Psoas muscle (tissue), 7 donors: ENCODE measurements at regions not wholly inside any gene's neighbourhood (a gene's known extent, or its start where the extent isn't known, plus 50 kb on each side); places are given as distances from the start of the nearest gene placed in this dataset.

Experiments
- ATAC-seq, 4 donors: fragments of 200-7000 bp; cut with Tn5 transposase; one replicate each; pipeline ENCODE4 v1.9.1; 2020; ENCODE audit warnings: moderate library complexity in 3 of 4, mild to moderate bottlenecking in 2 of 4
- DNase-seq, 2 donors: peaks; one replicate each; pipeline ENCODE4 v3.0.0-alpha.2; 2020
- H3K27ac ChIP-seq: fragments of 200-600 bp; one replicate; pipeline ENCODE4 v1.8.0; 2022
- H3K27me3 ChIP-seq, 3 donors: fragments of 200-600 bp in 1 of 3; one replicate each; pipeline versions ENCODE4 v1.6.1 to v1.8.0; 2013 to 2022; ENCODE audit warnings: low read length in 2 of 3, mild to moderate bottlenecking in 2 of 3, moderate library complexity in 1 of 3; ENCODE audit not compliant: insufficient read depth in 3 of 3
- H3K36me3 ChIP-seq, 2 donors: fragments of 200-600 bp in 1 of 2; one replicate each; pipeline versions ENCODE4 v1.6.1 to v1.8.0; 2013 to 2022; ENCODE audit warnings: low read depth in 1 of 2, mild to moderate bottlenecking in 1 of 2, moderate library complexity in 1 of 2; ENCODE audit not compliant: insufficient read depth in 1 of 2
- H3K4me1 ChIP-seq: fragments of 200-600 bp; one replicate; pipeline ENCODE4 v1.8.0; 2022
- H3K4me3 ChIP-seq: fragments of 200-600 bp; one replicate; pipeline ENCODE4 v1.8.0; 2022; ENCODE audit warnings: mild to moderate bottlenecking
- H3K9me3 ChIP-seq: fragments of 200-600 bp; one replicate; pipeline ENCODE4 v1.8.0; 2022
- CTCF ChIP-seq: fragments of 200-600 bp; IDR thresholded peaks from one replicate; pipeline ENCODE4 v1.8.0; 2022; ENCODE audit warnings: antibody characterized with exemption
- WGBS, 3 donors: extraction: QIAGEN DNeasy Blood & Tissue Kit; methylation state at CpG; one replicate each; pipeline versions ENCODE4 v1.1.6 to v1.1.7; 2013; 5-methylcytosine and 5-hydroxymethylcytosine counted together
- intact Hi-C, 2 donors: fragments of 100-400 bp; cut with DNase I; formaldehyde crosslinking; loops; one replicate each; pipeline versions ENCODE4 v1.11.0 to v1.14.2; 2022
- donor health status: healthy with polysubstance abuse.
- donor health status: DM: no; HTN: no; CAD: no; lungs with moderate emphysema.
- donor health status: Bipolar disorder and iron deficiency.
- donor health status: healthy.
- donor health status: DM: yes; HTN: yes; CAD: no.
- donor health status: DM: no; HTN: no; CAD: no.
- donor health status: DM: yes; HTN: yes; CAD: no.

- no peak for DNase-seq
- TF ChIP-seq CTCF = no peak
- Histone ChIP-seq H3K4me3 (no peak overlapping the region), H3K4me1 (no peaks in the 10 kb centered on the region), H3K27ac (no peak overlapping the region), H3K9me3 (no peaks in the 10 kb centered on the region), H3K36me3 (no peaks in the 10 kb centered on the region), H3K27me3 (no peaks in the 10 kb centered on the region)
- ATAC-seq = no peak
- intact Hi-C loops = no loop called here
Measured at GRCh38 chr2:193270816-193271215, 1076.1 kb upstream of the TMEFF2 start.

- DNase-seq = no peak
- no peak for ATAC-seq
- intact Hi-C loops = no loop called here
Measured at GRCh38 chr2:193267496-193268002, 1072.8 kb upstream of the TMEFF2 start.

GRCh38 chr2:193253014-193253530, 1058.3 kb upstream of the TMEFF2 start:
- Histone ChIP-seq H3K36me3 (no peaks in the 10 kb centered on the region), H3K4me1 (no peaks in the 10 kb centered on the region), H3K9me3 (no peaks in the 10 kb centered on the region), H3K27me3 (peaks cover 0 to 5% (median 0%) of the 10 kb centered on the region in 3 donors), H3K27ac (no peak overlapping the region), H3K4me3 (no peak overlapping the region)
- TF ChIP-seq CTCF = no peak
- DNase-seq = no peak
- ATAC-seq = no peak
- intact Hi-C loops = no loop called here

More at GRCh38 chr2:193267496-193268002, 1072.8 kb upstream of the TMEFF2 start:
- H3K36me3 ChIP-seq = no peaks in the 10 kb centered on the region
- H3K4me3 ChIP-seq = no peak overlapping the region
- no peaks in the 10 kb centered on the region for H3K4me1 ChIP-seq
- 66 to 73% (median 69%) methylated on average over 1 of the region's 1 CpG for WGBS, 3 donors
- H3K27me3 ChIP-seq = no peaks in the 10 kb centered on the region
- H3K27ac ChIP-seq = no peak overlapping the region
- no peaks in the 10 kb centered on the region for H3K9me3 ChIP-seq
- no peak for TF ChIP-seq CTCF

GRCh38 chr2:193251909-193252308, 1057.2 kb upstream of the TMEFF2 start:
- no peak for ATAC-seq
- Histone ChIP-seq H3K27me3 (peaks cover 0 to 5% (median 0%) of the 10 kb centered on the region in 3 donors), H3K9me3 (no peaks in the 10 kb centered on the region), H3K4me3 (no peak overlapping the region), H3K27ac (no peak overlapping the region), H3K4me1 (no peaks in the 10 kb centered on the region), H3K36me3 (no peaks in the 10 kb centered on the region)
- no peak for TF ChIP-seq CTCF
- WGBS, 3 donors = 38 to 63% (median 42%) methylated on average over 3 of the region's 3 CpGs
- DNase-seq = no peak
- intact Hi-C loops = no loop called here

- peaks cover 0 to 5% (median 0%) of the 10 kb centered on the region in 3 donors for H3K27me3 ChIP-seq
- no peak for TF ChIP-seq CTCF
- no peaks in the 10 kb centered on the region for H3K9me3 ChIP-seq
- no peaks in the 10 kb centered on the region for H3K36me3 ChIP-seq
- H3K27ac ChIP-seq = no peak overlapping the region
- intact Hi-C loops = no loop called here
- H3K4me1 ChIP-seq = no peaks in the 10 kb centered on the region
- H3K4me3 ChIP-seq = no peak overlapping the region
- DNase-seq (no peak), ATAC-seq (no peak)
Measured at GRCh38 chr2:193250389-193250788, 1055.7 kb upstream of the TMEFF2 start.
